WTC11 (cell line): ENCODE measurements at regions not wholly inside any gene's neighbourhood (a gene's known extent, or its start where the extent isn't known, plus 50 kb on each side); places are given as distances from the start of the nearest gene placed in this dataset.

Source experiments
- ATAC-seq: fragments of 200-7000 bp; cut with Tn5 transposase; 2 replicates; pipeline ENCODE4 v1.10.0; 2021; ENCODE audit warnings: mild to moderate bottlenecking, moderate library complexity
- CTCF ChIA-PET: fragments of 300-600 bp; sonication (Branson Sonifier 250); formaldehyde crosslinking; loops from one replicate; lab custom pipeline; 2021; ENCODE audit warnings: antibody characterized with exemption; lab: Charles Lee
- POLR2A ChIA-PET: fragments of 350-600 bp; sonication (Branson Sonifier 250); formaldehyde crosslinking; loops from one replicate; lab custom pipeline; 2021; ENCODE audit warnings: antibody characterized with exemption; lab: Charles Lee
- DNase-seq: peaks from one replicate; pipeline ENCODE4 v3.0.0; 2021; ENCODE audit warnings: low spot score
- H3K27ac Mint-ChIP-seq: 2 replicates; pipeline ENCODE4 v1.8.0; 2021; ENCODE audit warnings: mixed read lengths
- H3K27me3 Mint-ChIP-seq: 2 replicates; pipeline ENCODE4 v1.8.0; 2021; ENCODE audit warnings: low read depth, mild to moderate bottlenecking, moderate library complexity, mixed read lengths
- H3K36me3 Mint-ChIP-seq: 2 replicates; pipeline ENCODE4 v1.8.0; 2021; ENCODE audit warnings: mixed read lengths
- H3K4me1 Mint-ChIP-seq: 2 replicates; pipeline ENCODE4 v1.8.0; 2022; ENCODE audit warnings: mixed read lengths
- H3K4me3 Mint-ChIP-seq: 2 replicates; pipeline ENCODE4 v1.8.0; 2021; ENCODE audit warnings: mild to moderate bottlenecking, moderate library complexity, mixed read lengths
- H3K9me3 Mint-ChIP-seq: 2 replicates; pipeline ENCODE4 v1.8.0; 2021; ENCODE audit warnings: mixed read lengths
- CBFB ChIP-seq: sonication (generic); formaldehyde crosslinking; IDR thresholded peaks from 2 replicates; pipeline ENCODE4 v1.8.1; 2022; ENCODE audit warnings: mild to moderate bottlenecking, low read depth, missing genetic modification reagents
- CREB1 ChIP-seq: sonication (generic); formaldehyde crosslinking; IDR thresholded peaks from 2 replicates; pipeline ENCODE4 v1.8.0; 2023; ENCODE audit warnings: mild to moderate bottlenecking, missing genetic modification reagents
- EMX1 ChIP-seq: fragments of 250-450 bp; sonication (Bioruptor Pico); IDR thresholded peaks from 2 replicates; pipeline ENCODE4 v1.8.0; 2021; ENCODE audit warnings: mild to moderate bottlenecking
- FOXP1 ChIP-seq: sonication (generic); formaldehyde crosslinking; IDR thresholded peaks from 2 replicates; pipeline ENCODE4 v1.8.0; 2022; ENCODE audit warnings: missing genetic modification reagents, mild to moderate bottlenecking, moderate library complexity, borderline replicate concordance
- IRF2 ChIP-seq: sonication (generic); formaldehyde crosslinking; IDR thresholded peaks from 2 replicates; pipeline ENCODE4 v1.8.0; 2022; ENCODE audit warnings: low read depth, missing genetic modification reagents, borderline replicate concordance
- JUN ChIP-seq: sonication (generic); formaldehyde crosslinking; IDR thresholded peaks from 2 replicates; pipeline ENCODE4 v1.8.0; 2023; ENCODE audit warnings: mild to moderate bottlenecking, missing genetic modification reagents
- MYBL2 ChIP-seq: sonication (generic); formaldehyde crosslinking; IDR thresholded peaks from 2 replicates; pipeline ENCODE4 v1.8.1; 2023; ENCODE audit warnings: mild to moderate bottlenecking, moderate library complexity, missing genetic modification reagents
- NFATC4 ChIP-seq: fragments of 250-450 bp; sonication (Bioruptor Pico); IDR thresholded peaks from 2 replicates; pipeline ENCODE4 v1.9.0; 2021; ENCODE audit warnings: mild to moderate bottlenecking
- NFYB ChIP-seq: sonication (generic); formaldehyde crosslinking; conservative IDR thresholded peaks from 2 replicates; pipeline ENCODE4 v1.8.0; 2022; ENCODE audit warnings: low read depth, missing genetic modification reagents
- NR2C2 ChIP-seq: sonication (generic); formaldehyde crosslinking; IDR thresholded peaks from 2 replicates; pipeline ENCODE4 v1.8.0; 2022; ENCODE audit warnings: mild to moderate bottlenecking, missing genetic modification reagents
- SMAD4 ChIP-seq: sonication (generic); formaldehyde crosslinking; IDR thresholded peaks from 2 replicates; pipeline ENCODE4 v1.8.0; 2022; ENCODE audit warnings: mild to moderate bottlenecking, missing genetic modification reagents
- TCF7 ChIP-seq: sonication (generic); formaldehyde crosslinking; IDR thresholded peaks from 2 replicates; pipeline ENCODE4 v1.8.0; 2022; ENCODE audit warnings: mild to moderate bottlenecking, low read depth, missing genetic modification reagents, moderate library complexity
- TP53 ChIP-seq: sonication (generic); formaldehyde crosslinking; IDR thresholded peaks from 2 replicates; pipeline ENCODE4 v1.8.1; 2023; ENCODE audit warnings: mild to moderate bottlenecking, missing genetic modification reagents
- ZNF138 ChIP-seq: sonication (generic); formaldehyde crosslinking; conservative IDR thresholded peaks from 2 replicates; pipeline ENCODE4 v1.8.1; 2022; ENCODE audit warnings: mild to moderate bottlenecking, moderate library complexity, missing genetic modification reagents
- ZNF396 ChIP-seq: fragments of 250-450 bp; sonication (Bioruptor Pico); IDR thresholded peaks from 2 replicates; pipeline ENCODE4 v1.8.0; 2021; ENCODE audit warnings: mild to moderate bottlenecking, moderate library complexity, borderline replicate concordance
- ZNF416 ChIP-seq: fragments of 250-450 bp; sonication (Bioruptor Pico); IDR thresholded peaks from 2 replicates; pipeline ENCODE4 v1.9.0; 2021; ENCODE audit warnings: mild to moderate bottlenecking, inconsistent platforms
- TF ChIP-seq, protein P1 (sequence below): sonication (generic); formaldehyde crosslinking; IDR thresholded peaks from 2 replicates; pipeline ENCODE4 v1.8.0; 2023; ENCODE audit warnings: missing genetic modification reagents
- TF ChIP-seq, protein P2 (sequence below): sonication (generic); formaldehyde crosslinking; IDR thresholded peaks from 2 replicates; pipeline ENCODE4 v1.8.1; 2022; ENCODE audit warnings: low read depth, missing genetic modification reagents, borderline replicate concordance
- TF ChIP-seq, protein P3 (sequence below): sonication (generic); formaldehyde crosslinking; IDR thresholded peaks from 2 replicates; pipeline ENCODE4 v1.8.0; 2023; ENCODE audit warnings: mild to moderate bottlenecking, missing genetic modification reagents
- TF ChIP-seq, protein P4 (sequence below): fragments of 250-450 bp; sonication (Bioruptor Pico); IDR thresholded peaks from 2 replicates; pipeline ENCODE4 v1.9.0; 2021; ENCODE audit warnings: mild to moderate bottlenecking
- TF ChIP-seq, protein P5 (sequence below): fragments of 250-450 bp; sonication (Bioruptor Pico); IDR thresholded peaks from 2 replicates; pipeline ENCODE4 v2.1.2; 2022; ENCODE audit warnings: mild to moderate bottlenecking, moderate library complexity
- TF ChIP-seq, protein P6 (sequence below): sonication (generic); formaldehyde crosslinking; IDR thresholded peaks from 2 replicates; pipeline ENCODE4 v1.8.1; 2023; ENCODE audit warnings: mild to moderate bottlenecking, missing genetic modification reagents

DNA sequence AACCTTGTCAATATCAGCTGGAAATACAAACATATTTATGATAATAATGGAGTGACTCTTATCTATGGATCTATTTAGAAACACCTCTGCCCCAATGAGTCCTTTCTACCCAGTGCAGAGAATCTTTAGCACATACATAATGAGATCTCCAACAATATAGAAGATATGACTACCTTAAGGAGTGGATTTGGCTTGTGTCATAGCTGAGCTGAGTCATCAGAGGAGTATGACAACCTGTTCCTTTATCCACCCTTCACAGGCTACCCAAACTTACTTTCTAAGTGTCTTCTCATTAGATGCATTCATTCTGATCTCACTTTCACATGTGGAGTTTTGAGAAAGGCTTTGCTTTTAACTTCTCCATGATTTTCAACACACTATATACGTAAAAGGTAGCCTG lies 1218.9 kb downstream of the DSC3 start:
- ATAC-seq = no peak
- POLR2A ChIA-PET = no interaction called here

DNA sequence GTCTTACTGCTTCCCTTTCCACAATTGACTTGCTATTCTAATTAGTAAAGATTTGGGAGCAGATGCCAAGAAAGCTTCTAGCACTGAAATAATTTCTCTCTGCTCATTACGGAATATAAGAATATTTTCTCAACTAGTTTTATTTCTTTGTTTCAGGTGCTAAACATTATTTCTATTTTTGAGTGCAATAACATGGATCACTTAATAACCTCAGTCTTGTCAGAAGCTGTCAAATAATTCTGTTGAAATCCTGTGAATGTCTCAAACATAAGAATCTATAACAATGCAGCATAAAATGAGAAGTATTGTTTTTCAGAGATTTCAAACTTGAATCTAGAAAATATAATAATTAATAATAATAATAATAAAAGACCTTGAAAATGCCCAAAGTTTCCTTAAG lies 1221.0 kb downstream of the DSC3 start:
- Mint-ChIP-seq H3K27me3 (no peaks in the 10 kb centered on the region), H3K9me3 (0 out of 2 replicates have a peak, but pooled peaks cover 5% of the 10 kb centered on the region), H3K4me3 (no peak overlapping the region), H3K36me3 (no peaks in the 10 kb centered on the region), H3K4me1 (no peaks in the 10 kb centered on the region), H3K27ac (no peak overlapping the region)
- DNase-seq (no peak), ATAC-seq (no peak)
- ChIA-PET CTCF (no interaction called here), POLR2A (no interaction called here)
- no peak for TF ChIP-seq NFATC4
- no peak for TF ChIP-seq JUN (CRISPR knock-in tag)
- TF ChIP-seq ZNF396 (CRISPR knock-in tag) = no peak
- no peak for TF ChIP-seq ZNF138 (CRISPR knock-in tag)
- TF ChIP-seq, protein P1, sequence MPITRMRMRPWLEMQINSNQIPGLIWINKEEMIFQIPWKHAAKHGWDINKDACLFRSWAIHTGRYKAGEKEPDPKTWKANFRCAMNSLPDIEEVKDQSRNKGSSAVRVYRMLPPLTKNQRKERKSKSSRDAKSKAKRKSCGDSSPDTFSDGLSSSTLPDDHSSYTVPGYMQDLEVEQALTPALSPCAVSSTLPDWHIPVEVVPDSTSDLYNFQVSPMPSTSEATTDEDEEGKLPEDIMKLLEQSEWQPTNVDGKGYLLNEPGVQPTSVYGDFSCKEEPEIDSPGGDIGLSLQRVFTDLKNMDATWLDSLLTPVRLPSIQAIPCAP (CRISPR knock-in tag) = no peak
- TF ChIP-seq MYBL2 = no peak
- TF ChIP-seq, protein P2, sequence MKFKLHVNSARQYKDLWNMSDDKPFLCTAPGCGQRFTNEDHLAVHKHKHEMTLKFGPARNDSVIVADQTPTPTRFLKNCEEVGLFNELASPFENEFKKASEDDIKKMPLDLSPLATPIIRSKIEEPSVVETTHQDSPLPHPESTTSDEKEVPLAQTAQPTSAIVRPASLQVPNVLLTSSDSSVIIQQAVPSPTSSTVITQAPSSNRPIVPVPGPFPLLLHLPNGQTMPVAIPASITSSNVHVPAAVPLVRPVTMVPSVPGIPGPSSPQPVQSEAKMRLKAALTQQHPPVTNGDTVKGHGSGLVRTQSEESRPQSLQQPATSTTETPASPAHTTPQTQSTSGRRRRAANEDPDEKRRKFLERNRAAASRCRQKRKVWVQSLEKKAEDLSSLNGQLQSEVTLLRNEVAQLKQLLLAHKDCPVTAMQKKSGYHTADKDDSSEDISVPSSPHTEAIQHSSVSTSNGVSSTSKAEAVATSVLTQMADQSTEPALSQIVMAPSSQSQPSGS (CRISPR knock-in tag) = no peak
- TF ChIP-seq TCF7 = no peak
- no peak for TF ChIP-seq CREB1 (CRISPR knock-in tag)
- TF ChIP-seq TP53 (CRISPR knock-in tag) = no peak
- TF ChIP-seq, protein P3, sequence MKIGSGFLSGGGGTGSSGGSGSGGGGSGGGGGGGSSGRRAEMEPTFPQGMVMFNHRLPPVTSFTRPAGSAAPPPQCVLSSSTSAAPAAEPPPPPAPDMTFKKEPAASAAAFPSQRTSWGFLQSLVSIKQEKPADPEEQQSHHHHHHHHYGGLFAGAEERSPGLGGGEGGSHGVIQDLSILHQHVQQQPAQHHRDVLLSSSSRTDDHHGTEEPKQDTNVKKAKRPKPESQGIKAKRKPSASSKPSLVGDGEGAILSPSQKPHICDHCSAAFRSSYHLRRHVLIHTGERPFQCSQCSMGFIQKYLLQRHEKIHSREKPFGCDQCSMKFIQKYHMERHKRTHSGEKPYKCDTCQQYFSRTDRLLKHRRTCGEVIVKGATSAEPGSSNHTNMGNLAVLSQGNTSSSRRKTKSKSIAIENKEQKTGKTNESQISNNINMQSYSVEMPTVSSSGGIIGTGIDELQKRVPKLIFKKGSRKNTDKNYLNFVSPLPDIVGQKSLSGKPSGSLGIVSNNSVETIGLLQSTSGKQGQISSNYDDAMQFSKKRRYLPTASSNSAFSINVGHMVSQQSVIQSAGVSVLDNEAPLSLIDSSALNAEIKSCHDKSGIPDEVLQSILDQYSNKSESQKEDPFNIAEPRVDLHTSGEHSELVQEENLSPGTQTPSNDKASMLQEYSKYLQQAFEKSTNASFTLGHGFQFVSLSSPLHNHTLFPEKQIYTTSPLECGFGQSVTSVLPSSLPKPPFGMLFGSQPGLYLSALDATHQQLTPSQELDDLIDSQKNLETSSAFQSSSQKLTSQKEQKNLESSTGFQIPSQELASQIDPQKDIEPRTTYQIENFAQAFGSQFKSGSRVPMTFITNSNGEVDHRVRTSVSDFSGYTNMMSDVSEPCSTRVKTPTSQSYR = no peak
- TF ChIP-seq IRF2 = no peak
- TF ChIP-seq, protein P4, sequence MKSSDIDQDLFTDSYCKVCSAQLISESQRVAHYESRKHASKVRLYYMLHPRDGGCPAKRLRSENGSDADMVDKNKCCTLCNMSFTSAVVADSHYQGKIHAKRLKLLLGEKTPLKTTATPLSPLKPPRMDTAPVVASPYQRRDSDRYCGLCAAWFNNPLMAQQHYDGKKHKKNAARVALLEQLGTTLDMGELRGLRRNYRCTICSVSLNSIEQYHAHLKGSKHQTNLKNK (CRISPR knock-in tag) = no peak

More for the DNA sequence above, 1218.9 kb downstream of the DSC3 start:
- Mint-ChIP-seq H3K27me3 (no peaks in the 10 kb centered on the region), H3K4me3 (no peak overlapping the region), H3K27ac (no peak overlapping the region), H3K9me3 (no peaks in the 10 kb centered on the region), H3K4me1 (no peaks in the 10 kb centered on the region), H3K36me3 (no peaks in the 10 kb centered on the region)
- CTCF ChIA-PET = no interaction called here
- no peak for DNase-seq
- TF ChIP-seq SMAD4 (no peak), NFYB (CRISPR knock-in tag) (no peak), CBFB (CRISPR knock-in tag) (no peak), FOXP1 (CRISPR knock-in tag) (no peak), TP53 (CRISPR knock-in tag) (no peak), NR2C2 (no peak), ZNF416 (CRISPR knock-in tag) (no peak), EMX1 (CRISPR knock-in tag) (no peak)
- TF ChIP-seq, protein P3 = no peak
- TF ChIP-seq, protein P5, sequence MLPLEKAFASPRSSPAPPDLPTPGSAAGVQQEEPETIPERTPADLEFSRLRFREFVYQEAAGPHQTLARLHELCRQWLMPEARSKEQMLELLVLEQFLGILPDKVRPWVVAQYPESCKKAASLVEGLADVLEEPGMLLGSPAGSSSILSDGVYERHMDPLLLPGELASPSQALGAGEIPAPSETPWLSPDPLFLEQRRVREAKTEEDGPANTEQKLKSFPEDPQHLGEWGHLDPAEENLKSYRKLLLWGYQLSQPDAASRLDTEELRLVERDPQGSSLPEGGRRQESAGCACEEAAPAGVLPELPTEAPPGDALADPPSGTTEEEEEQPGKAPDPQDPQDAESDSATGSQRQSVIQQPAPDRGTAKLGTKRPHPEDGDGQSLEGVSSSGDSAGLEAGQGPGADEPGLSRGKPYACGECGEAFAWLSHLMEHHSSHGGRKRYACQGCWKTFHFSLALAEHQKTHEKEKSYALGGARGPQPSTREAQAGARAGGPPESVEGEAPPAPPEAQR = no peak
- TF ChIP-seq, protein P6, sequence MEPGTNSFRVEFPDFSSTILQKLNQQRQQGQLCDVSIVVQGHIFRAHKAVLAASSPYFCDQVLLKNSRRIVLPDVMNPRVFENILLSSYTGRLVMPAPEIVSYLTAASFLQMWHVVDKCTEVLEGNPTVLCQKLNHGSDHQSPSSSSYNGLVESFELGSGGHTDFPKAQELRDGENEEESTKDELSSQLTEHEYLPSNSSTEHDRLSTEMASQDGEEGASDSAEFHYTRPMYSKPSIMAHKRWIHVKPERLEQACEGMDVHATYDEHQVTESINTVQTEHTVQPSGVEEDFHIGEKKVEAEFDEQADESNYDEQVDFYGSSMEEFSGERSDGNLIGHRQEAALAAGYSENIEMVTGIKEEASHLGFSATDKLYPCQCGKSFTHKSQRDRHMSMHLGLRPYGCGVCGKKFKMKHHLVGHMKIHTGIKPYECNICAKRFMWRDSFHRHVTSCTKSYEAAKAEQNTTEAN (CRISPR knock-in tag) = no peak
- TF ChIP-seq, protein P1 (CRISPR knock-in tag) = no peak
- TF ChIP-seq, all 79 proteins: peak for 0
